GM12878 (cell line): ENCODE measurements at regions not wholly inside any gene's neighbourhood (a gene's known extent, or its start where the extent isn't known, plus 50 kb on each side); places are given as distances from the start of the nearest gene placed in this dataset.
A peak's percentile ranks its signal among the peaks of the same experiment; 100 is the strongest.

ENCODE experiments used
- ATAC-seq: fragments of 200-7000 bp; cut with Tn5 transposase; 3 replicates; pipeline ENCODE4 v1.9.1; 2020; ENCODE audit warnings: mild to moderate bottlenecking, moderate library complexity
- BruUV-seq: library from RNA; stranded (reverse); fragments of 400-500 nt; replicated peaks from 2 replicates; lab custom pipeline; 2021; lab: Mats Ljungman, UMichigan
- CTCF ChIA-PET: fragments of 300-600 bp; sonication (Branson Sonifier 250); formaldehyde crosslinking; extraction: SDS; loops from one replicate; lab custom pipeline; 2021; ENCODE audit warnings: inconsistent platforms; lab: Yijun Ruan, JAX
- POLR2A ChIA-PET: fragments of 350-600 bp; formaldehyde crosslinking; extraction: SDS; loops from one replicate; lab custom pipeline; 2021; ENCODE audit warnings: inconsistent platforms; lab: Charles Lee
- RAD21 ChIA-PET: fragments of 300-600 bp; sonication (Branson Sonifier 250); formaldehyde crosslinking; loops from one replicate; lab custom pipeline; 2023; ENCODE audit warnings: antibody characterized with exemption; ENCODE audit not compliant: unreplicated experiment; lab: Charles Lee
- SMC1A ChIA-PET: fragments of 300-600 bp; sonication (Branson Sonifier 250); formaldehyde crosslinking; loops from one replicate; lab custom pipeline; 2023; ENCODE audit not compliant: unreplicated experiment, uncharacterized antibody; lab: Charles Lee
- DNase-seq: peaks from one replicate; pipeline ENCODE4 v3.0.0-alpha.2; 2011; ENCODE audit warnings: low read depth, low spot score
- FAIRE-seq: peaks from 3 replicates; lab custom pipeline; 2011; peaks lifted over from hg19 to GRCh38; lab: Jason Lieb, UNC
- H2AFZ ChIP-seq: 2 replicates; pipeline ENCODE4 v1.6.0; 2011; ENCODE audit warnings: low read depth, low read length, control low read depth; ENCODE audit not compliant: control insufficient read depth
- H3K27ac ChIP-seq: 2 replicates; pipeline ENCODE4 v1.5.1; 2011; ENCODE audit warnings: control low read depth; ENCODE audit not compliant: control insufficient read depth, insufficient read depth
- H3K27me3 ChIP-seq, 2 experiments: replicated peaks in 1 of 2; 2 replicates each; pipeline versions ENCODE4 v1.6.0 to v1.6.1; 2011; ENCODE audit warnings: low read length in 1 of 2; ENCODE audit not compliant: control insufficient read depth in 2 of 2, insufficient read depth in 2 of 2
- H3K36me3 ChIP-seq, 2 experiments: 2 replicates each; pipeline ENCODE4 v1.5.1; 2011; ENCODE audit warnings: low read length in 1 of 2; ENCODE audit not compliant: control insufficient read depth in 2 of 2, insufficient read depth in 2 of 2
- H3K4me1 ChIP-seq: 2 replicates; pipeline ENCODE4 v1.6.1; 2011; ENCODE audit warnings: mild to moderate bottlenecking, low read length, moderate library complexity, mixed read lengths; ENCODE audit not compliant: control insufficient read depth, insufficient read depth
- H3K4me2 ChIP-seq: 2 replicates; pipeline ENCODE4 v1.6.0; 2011; ENCODE audit warnings: control low read depth; ENCODE audit not compliant: control insufficient read depth, insufficient read depth
- H3K4me3 ChIP-seq: fragments of 200-600 bp; sonication (generic); 2 replicates; pipeline ENCODE4 v1.5.1; 2016
- H3K79me2 ChIP-seq: 2 replicates; pipeline ENCODE4 v1.6.0; 2011; ENCODE audit warnings: low read length; ENCODE audit not compliant: control insufficient read depth, insufficient read depth
- H3K9ac ChIP-seq: 2 replicates; pipeline ENCODE4 v1.8.0; 2011; ENCODE audit warnings: low read length, control low read depth, mixed read lengths; ENCODE audit not compliant: control insufficient read depth, insufficient read depth
- H3K9me3 ChIP-seq: replicated peaks from 3 replicates; pipeline ENCODE4 v1.5.1; 2011; ENCODE audit warnings: mild to moderate bottlenecking, low read length; ENCODE audit not compliant: control insufficient read depth, insufficient read depth
- H4K20me1 ChIP-seq: 2 replicates; pipeline ENCODE4 v1.6.0; 2011; ENCODE audit not compliant: control insufficient read depth, insufficient read depth
- BCL11A ChIP-seq: IDR thresholded peaks from 2 replicates; pipeline ENCODE4 v1.6.1; 2011; ENCODE audit warnings: low read depth, low read length
- NFXL1 ChIP-seq: fragments of 450-650 bp; IDR thresholded peaks from 2 replicates; pipeline ENCODE4 v1.6.1; 2017; ENCODE audit warnings: antibody characterized with exemption, mild to moderate bottlenecking, borderline replicate concordance
- STAT1 ChIP-seq: fragments of 450-650 bp; conservative IDR thresholded peaks from 2 replicates; pipeline ENCODE4 v1.6.1; 2014; ENCODE audit warnings: antibody characterized with exemption, mild to moderate bottlenecking
- WRNIP1 ChIP-seq: IDR thresholded peaks from 2 replicates; pipeline ENCODE4 v1.6.1; 2011; ENCODE audit warnings: low read depth, low read length, improper control_type of control experiment, borderline replicate concordance
- WGBS: methylation state at CpG from one replicate; pipeline ENCODE4 v1.1.6; 2016; ENCODE audit warnings: low lambda C conversion rate; ENCODE audit not compliant: insufficient replicate concordance, insufficient coverage; ENCODE audit errors: missing lambda C conversion rate; 5-methylcytosine and 5-hydroxymethylcytosine counted together
- in situ Hi-C: fragments of 300-500 bp; cut with MboI; formaldehyde crosslinking; loops from 9 replicates; pipeline ENCODE4 v1.14.3; 2018; ENCODE audit warnings: mixed read lengths
- intact Hi-C: fragments of 100-400 bp; cut with micrococcal nuclease; formaldehyde crosslinking; loops from one replicate; pipeline ENCODE4 v1.14.2; 2022; ENCODE audit not compliant: unreplicated experiment
- TF ChIP-seq, protein P1 (sequence below), 3 experiments: IDR thresholded peaks in 2 of 3; conservative IDR thresholded peaks in 1 of 3; 2 replicates each; pipeline ENCODE4 v1.5.1; 2011; ENCODE audit warnings: low read depth in 3 of 3, low read length in 3 of 3, mild to moderate bottlenecking in 3 of 3, control low read depth in 2 of 3, moderate library complexity in 2 of 3, inconsistent platforms in 1 of 3, mixed read lengths in 1 of 3; ENCODE audit not compliant: control insufficient read depth in 2 of 3, insufficient read depth in 1 of 3; ENCODE audit errors: extremely low read depth in 1 of 3
- TF ChIP-seq, protein P2 (sequence below): fragments of 450-650 bp; conservative IDR thresholded peaks from 2 replicates; pipeline ENCODE4 v1.6.1; 2017; ENCODE audit warnings: mild to moderate bottlenecking, moderate library complexity
- TF ChIP-seq, protein P3 (sequence below): IDR thresholded peaks from 2 replicates; pipeline ENCODE4 v1.6.1; 2012; ENCODE audit warnings: low read length, inconsistent platforms

DNA sequence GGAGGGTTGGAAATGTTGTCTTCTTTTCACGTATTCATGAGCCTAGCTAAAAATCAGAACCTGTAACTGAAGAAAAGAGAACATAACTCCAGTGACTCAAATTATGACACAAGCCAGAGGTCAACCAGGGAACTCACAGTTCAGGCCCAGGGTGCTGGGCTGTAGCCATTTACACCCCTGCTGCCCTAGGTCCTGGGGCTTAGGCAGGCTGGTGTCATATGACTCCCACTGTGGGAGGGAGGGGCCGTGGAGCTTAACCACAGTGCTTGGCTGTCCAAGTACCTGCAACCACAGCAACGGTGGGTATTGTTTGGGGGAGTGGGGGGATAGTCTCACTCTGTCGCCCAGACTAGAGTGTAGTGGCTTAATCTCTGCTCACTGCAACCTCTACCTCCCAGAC, 71.1 kb upstream of the AMZ2 start:
- BruUV-seq, result no TSS peak
- Histone ChIP-seq H2AFZ (no peak overlapping the region), H3K27me3 (no peaks in the 10 kb centered on the region), H3K4me3 (no peak overlapping the region), H3K27ac (no peak overlapping the region), H3K4me1 (no peaks in the 10 kb centered on the region; the same call in none of the 2 replicates), H3K9ac (no peak overlapping the region), H3K9me3 (no peaks in the 10 kb centered on the region; the same call in 2 of the 3 replicates), H3K36me3 (no peaks in the 10 kb centered on the region), H4K20me1 (no peaks in the 10 kb centered on the region), H3K79me2 (peaks cover 2% of the 10 kb centered on the region), H3K4me2 (no peak overlapping the region)
- ATAC-seq (0 out of 3 replicates have a peak, but pooled peaks have one; percentile 5), DNase-seq (no peak), FAIRE-seq (no peak)
- TF ChIP-seq STAT1 (no peak), BCL11A (no peak), NFXL1 (no peak), WRNIP1 (no peak)
- TF ChIP-seq, protein P1, sequence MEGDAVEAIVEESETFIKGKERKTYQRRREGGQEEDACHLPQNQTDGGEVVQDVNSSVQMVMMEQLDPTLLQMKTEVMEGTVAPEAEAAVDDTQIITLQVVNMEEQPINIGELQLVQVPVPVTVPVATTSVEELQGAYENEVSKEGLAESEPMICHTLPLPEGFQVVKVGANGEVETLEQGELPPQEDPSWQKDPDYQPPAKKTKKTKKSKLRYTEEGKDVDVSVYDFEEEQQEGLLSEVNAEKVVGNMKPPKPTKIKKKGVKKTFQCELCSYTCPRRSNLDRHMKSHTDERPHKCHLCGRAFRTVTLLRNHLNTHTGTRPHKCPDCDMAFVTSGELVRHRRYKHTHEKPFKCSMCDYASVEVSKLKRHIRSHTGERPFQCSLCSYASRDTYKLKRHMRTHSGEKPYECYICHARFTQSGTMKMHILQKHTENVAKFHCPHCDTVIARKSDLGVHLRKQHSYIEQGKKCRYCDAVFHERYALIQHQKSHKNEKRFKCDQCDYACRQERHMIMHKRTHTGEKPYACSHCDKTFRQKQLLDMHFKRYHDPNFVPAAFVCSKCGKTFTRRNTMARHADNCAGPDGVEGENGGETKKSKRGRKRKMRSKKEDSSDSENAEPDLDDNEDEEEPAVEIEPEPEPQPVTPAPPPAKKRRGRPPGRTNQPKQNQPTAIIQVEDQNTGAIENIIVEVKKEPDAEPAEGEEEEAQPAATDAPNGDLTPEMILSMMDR (IDR thresholded peaks at IDR 0.05 in 2 of 3, conservative IDR thresholded peaks at IDR 0.05 in 1 of 3; ENCODE audit: control insufficient read depth in 2 of 3, extremely low read depth in 1 of 3, insufficient read depth in 1 of 3, low read depth in 3 of 3, low read length in 3 of 3), result no peak
- TF ChIP-seq, protein P2, sequence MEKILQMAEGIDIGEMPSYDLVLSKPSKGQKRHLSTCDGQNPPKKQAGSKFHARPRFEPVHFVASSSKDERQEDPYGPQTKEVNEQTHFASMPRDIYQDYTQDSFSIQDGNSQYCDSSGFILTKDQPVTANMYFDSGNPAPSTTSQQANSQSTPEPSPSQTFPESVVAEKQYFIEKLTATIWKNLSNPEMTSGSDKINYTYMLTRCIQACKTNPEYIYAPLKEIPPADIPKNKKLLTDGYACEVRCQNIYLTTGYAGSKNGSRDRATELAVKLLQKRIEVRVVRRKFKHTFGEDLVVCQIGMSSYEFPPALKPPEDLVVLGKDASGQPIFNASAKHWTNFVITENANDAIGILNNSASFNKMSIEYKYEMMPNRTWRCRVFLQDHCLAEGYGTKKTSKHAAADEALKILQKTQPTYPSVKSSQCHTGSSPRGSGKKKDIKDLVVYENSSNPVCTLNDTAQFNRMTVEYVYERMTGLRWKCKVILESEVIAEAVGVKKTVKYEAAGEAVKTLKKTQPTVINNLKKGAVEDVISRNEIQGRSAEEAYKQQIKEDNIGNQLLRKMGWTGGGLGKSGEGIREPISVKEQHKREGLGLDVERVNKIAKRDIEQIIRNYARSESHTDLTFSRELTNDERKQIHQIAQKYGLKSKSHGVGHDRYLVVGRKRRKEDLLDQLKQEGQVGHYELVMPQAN, result no peak
- TF ChIP-seq, protein P3, sequence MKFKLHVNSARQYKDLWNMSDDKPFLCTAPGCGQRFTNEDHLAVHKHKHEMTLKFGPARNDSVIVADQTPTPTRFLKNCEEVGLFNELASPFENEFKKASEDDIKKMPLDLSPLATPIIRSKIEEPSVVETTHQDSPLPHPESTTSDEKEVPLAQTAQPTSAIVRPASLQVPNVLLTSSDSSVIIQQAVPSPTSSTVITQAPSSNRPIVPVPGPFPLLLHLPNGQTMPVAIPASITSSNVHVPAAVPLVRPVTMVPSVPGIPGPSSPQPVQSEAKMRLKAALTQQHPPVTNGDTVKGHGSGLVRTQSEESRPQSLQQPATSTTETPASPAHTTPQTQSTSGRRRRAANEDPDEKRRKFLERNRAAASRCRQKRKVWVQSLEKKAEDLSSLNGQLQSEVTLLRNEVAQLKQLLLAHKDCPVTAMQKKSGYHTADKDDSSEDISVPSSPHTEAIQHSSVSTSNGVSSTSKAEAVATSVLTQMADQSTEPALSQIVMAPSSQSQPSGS, result no peak
- ChIA-PET SMC1A (interaction anchor here (0.6 to 2.8 kb wide), 10 partner anchors 9 to 286 kb away, joined by 3 to 11 read pairs (median 4); partner anchors contain the start of gene AMZ2), POLR2A (no interaction called here), RAD21 (interaction anchor here (0.7 to 1.8 kb wide), 5 partner anchors 9 to 286 kb away, joined by 3 to 8 read pairs (median 4); no protein-coding TSS in a partner anchor), CTCF (interaction anchor here (0.7 to 3.0 kb wide), 7 partner anchors 17 to 289 kb away, joined by 3 to 27 read pairs (median 3); no protein-coding TSS in a partner anchor)
- intact Hi-C loops, result loop anchor here (10.0 kb wide), 2 partner anchors 112 to 588 kb away; no protein-coding TSS in a partner anchor
- 54% methylated on average over 4 of the region's 4 CpGs for WGBS
- in situ Hi-C loops, result no loop called here
